GM21737 (cell line): ENCODE measurements at regions not wholly inside any gene's neighbourhood (a gene's known extent, or its start where the extent isn't known, plus 50 kb on each side); places are given as distances from the start of the nearest gene placed in this dataset.
A peak's percentile ranks its signal among the peaks of the same experiment; 100 is the strongest.
"Not testable (repeated sequence)": the region's sequence is repeated elsewhere in the genome, so short reads cannot be mapped to it uniquely, and the experiment has no call there.

Experiments
- ATAC-seq: cut with Tn5 transposase; IDR thresholded peaks from one replicate; pipeline ENCODE4 v1.9.1; 2021; ENCODE audit warnings: mild to moderate bottlenecking, moderate library complexity; ENCODE audit not compliant: unreplicated experiment

DNA sequence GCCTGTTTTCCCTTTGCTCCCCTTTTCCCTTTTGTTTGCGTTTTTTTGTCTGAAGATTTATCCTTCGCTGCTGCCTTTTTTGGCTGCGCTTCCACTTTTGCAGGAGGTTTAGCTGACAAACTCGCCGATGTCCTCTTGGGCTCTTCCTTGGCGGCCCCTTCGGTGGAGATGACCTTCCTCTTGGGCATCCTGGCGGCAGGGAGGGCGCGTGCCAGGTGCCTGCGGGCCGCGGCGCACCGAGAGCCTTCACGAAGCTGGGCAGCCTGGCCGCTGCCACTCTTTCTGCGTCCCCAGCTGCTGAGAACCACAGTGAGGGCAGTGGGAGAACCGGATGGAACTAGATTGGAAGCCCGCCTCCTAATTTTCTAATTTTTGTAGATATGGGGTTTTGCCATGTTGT, 197.1 kb upstream of the C2CD4B start:
- no peak for ATAC-seq

DNA sequence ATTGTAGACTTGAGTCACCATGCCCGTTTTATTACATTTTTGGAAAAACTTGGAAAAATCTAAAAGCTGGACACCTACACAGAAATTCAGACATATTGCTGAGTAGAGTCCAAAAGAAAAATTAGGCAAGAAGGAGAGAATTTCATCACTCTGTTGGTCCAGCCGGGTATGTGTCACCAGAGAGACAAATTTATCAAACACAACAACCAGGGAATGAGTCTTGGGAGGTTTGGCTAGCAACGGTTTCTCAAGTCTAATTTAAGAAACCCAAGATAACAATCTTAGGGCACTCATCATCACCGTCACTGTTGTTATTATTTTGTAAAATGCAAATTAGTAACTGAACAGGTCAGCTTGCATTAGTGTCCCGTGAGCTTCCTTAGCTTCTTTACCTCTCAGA, 197.5 kb upstream of the C2CD4B start:
- ATAC-seq = no peak

DNA sequence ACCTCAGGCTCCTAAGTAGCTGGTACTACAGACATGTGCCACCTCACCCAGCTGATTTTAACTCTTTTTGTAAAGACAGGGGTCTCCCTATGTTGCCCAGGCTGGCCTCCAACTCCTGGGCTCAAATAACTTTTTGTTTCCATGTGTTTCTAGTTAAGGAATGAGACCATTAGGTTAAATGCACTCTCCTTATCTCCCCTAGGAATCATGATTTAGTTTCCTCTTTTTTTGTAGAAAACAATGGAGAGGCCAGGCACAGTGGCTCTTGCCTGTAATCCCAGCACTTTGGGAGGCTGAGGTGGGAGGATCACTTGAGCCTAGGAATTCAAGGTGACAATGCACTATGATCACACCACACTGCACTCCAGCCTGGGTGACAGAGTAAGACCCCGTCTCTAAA, 198.8 kb upstream of the C2CD4B start:
- no peak for ATAC-seq

DNA sequence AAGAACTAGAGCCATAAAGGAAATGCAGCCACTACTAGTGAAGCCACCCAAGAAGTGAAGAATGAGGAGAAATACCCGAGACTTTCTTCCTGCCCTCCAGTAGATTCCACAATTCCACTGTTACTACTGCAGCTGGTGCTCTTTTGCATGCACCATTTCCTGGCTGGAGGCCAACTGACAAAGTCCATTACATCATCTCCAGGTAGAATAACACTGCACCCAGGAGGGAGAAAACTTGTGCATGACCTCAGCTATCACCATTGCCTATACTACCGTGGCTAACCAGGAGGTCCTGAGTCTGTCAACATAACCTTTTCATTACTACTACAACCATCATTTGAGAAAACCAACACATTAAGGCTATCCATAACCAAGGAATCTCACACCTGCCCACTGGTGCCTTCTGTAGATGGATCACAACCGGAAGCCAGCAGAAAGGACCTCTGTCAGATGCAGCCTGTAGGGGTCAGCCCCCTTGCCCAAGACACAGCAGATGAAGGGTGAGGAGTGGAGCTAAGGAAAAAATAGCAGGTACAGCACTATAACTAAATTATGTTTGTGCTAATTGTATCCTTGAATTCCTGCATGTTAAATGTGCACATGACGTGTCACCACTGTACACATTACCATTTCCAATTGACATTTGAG, 200.8 kb upstream of the C2CD4B start:
- no peak for ATAC-seq

DNA sequence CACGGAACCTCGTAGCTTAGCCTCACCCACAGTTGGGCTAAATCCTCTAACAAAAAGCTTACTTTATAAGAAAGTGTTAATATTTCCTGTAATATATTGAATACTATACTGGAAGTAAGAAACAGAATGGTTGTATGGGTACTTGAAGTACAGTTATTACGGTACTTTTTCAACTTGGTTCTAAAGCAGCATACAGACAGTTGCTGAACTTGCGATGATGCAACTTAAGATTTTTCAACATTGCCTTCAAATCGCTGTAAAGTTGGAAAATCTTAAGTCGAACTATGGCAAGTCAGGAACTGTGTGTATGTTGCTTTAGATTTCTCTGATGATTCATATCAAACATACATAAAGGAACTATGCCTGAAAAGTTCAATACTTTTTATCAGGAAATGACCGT, 204.4 kb upstream of the C2CD4B start:
- ATAC-seq = no peak

DNA sequence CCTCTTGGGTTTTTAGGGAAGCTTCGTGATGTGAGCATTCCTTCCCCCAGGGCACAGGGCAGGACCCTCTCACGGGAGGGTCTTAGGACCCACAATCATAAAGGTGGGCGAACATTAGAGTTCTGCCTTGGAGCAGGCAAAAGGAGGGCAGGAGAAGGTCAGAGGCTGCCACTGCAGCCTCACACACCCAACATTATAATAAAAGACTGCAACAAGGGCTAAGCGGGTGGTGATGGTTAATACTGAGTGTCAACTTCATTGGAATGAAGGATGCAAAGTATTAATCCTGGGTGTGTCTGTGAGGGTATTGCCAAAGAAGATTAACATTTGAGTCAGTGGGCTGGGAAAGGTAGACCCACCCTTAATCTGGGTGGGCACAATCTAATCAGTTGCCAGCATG, 206.6 kb upstream of the C2CD4B start:
- not testable (repeated sequence) for ATAC-seq

DNA sequence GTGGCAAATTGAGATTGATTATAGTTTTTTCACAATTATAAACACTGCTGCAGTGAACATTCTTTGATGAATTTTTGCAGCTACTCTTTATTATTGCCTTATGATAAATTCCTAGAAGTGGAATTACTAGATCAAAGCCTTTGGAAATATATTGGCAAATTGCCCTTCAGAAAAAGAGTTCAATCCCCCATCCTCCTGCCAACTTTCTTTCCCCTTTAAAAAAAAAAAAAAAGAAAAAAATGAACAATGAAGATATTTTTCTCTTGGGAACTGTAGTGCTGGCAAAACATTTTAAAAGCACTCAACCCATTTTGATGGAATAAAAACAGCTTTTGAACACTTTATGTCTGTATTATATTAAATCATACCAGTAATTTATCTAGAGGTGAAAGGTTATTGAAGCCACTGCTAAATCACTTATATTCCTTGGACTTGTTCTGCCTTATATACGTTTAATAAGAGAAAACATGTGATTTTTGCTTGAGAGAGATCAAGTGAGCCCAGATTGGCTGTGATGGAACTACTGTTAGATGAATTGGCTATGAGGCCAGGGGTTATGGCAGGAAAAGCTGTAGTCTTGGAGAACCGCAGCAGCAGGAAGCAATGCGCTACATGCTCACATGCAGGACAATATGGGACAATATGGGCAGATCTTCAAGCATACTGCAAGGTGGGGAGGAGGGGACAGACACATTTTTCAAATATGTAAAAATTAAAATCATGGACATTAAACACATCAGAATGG, 212.8 kb upstream of the C2CD4B start:
- ATAC-seq = no peak

DNA sequence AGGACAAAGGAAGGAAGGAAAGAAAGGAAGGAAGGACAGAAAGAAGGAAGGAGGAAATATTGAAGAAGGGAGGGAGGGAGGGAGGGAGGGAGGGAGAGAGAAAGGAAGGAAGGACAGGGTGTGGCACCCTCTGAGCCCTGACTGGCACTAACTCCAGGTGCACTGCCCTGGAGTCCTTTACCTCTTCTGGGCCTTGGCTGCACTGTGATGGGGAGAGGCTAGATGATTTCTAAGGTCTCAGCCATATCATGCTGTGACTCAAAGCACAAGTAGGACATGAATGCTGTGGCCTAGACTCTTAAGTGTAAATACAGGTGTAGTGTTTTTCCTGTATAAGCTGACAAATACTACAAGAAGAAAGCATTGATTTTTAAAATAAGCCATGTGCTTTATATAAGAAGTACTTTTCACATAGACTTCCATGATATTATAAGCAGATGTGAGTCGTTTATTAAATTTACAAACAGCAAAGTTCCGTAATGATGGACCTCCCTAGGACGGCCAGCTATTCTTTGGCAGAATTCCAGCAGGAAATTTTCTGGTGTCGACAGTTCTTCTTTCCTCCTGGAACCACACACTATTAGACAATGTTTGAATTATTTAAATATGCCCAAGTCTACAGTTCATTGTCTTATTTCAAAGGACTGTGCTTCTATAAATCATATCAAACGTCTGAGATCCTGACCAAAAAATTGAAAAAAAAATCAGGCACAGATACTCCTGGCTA, 213.8 kb upstream of the C2CD4B start:
- no peak for ATAC-seq

DNA sequence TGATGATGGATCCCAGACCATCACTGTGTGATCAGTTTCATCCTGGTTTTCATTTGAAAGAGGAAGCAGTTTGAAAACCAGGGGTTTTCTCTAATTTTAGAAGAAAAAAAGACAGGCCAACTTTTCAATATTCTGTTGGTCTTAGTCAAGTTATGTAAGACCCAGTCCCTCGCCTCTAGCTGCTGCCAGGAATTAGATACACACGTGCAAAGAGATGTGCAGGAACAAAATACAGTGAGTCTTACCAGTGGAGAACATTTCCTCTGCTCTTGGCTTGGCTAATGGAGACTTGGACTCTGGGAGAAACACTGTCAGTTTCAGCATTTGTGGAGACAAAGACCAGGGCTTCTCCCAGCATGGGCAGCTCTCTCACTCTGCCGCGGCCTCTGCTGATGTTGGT, 214.9 kb upstream of the C2CD4B start:
- no peak for ATAC-seq

DNA sequence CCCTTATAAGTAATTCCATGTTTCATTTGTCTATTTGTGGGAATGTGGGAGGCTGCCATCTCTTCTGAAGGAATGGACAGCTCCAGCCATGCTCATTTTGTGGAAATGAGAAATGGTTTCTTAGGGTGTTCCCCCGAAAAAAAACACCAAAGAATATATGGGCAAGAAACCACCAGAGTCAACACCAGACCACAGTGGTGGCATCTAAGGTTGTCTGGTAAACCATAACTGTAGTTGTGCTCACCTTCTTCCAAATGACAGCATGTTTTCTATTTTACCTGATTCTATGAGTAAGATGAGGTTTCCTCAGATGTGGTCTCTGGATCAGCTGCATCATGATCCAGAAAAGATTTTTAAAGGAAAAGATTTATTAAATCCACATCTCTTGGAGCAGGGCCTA, 217.0 kb upstream of the C2CD4B start:
- no peak for ATAC-seq

DNA sequence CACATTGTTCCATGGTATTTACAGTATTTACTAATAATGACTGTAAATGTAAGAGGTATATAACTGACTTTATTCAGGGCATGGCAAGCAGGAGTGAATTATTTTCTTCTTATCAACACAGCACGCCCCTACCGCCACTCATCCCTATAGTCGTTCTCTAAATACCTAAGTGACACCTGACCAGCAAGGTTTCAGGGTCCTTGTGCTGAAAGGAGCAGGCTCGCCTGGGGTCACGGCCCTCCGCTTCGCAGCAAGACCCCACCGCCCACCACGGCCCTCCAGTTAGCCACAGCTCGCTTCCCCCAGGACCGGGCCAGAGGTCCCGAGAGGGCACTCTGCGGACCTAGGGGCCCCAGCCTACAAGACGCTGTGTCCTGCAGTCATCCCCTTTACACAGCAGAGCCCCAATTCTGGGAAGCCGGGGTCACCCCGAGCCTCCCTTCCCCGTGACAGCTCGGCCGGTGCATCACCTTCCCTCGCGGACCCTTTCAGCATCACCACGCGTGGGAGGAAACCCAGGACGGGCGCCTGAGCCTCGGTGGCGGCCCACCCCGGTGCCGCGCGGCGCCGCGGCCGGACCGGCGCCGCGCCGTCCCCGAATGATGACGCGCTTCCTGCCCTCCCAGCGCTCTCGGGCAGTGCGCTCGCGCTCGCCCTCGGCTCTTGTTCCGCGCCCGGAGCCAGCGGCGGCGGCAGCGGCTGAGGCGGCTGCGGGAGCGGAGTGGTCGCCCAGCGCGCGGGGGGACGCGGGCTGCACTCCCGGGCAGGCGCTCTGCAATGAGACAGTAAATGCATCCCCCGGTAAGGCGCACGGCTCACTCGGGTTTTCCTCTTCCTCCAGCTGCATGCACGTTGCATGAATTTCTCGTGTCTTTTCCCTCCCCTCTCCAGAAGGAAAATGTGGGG, 225.1 kb upstream of the C2CD4B start, which contains the start of gene TLN2:
TSS of gene TLN2 (plus strand) at position 666 of the 906 bp plus-strand sequence.
- peak; percentile 75 for ATAC-seq

DNA sequence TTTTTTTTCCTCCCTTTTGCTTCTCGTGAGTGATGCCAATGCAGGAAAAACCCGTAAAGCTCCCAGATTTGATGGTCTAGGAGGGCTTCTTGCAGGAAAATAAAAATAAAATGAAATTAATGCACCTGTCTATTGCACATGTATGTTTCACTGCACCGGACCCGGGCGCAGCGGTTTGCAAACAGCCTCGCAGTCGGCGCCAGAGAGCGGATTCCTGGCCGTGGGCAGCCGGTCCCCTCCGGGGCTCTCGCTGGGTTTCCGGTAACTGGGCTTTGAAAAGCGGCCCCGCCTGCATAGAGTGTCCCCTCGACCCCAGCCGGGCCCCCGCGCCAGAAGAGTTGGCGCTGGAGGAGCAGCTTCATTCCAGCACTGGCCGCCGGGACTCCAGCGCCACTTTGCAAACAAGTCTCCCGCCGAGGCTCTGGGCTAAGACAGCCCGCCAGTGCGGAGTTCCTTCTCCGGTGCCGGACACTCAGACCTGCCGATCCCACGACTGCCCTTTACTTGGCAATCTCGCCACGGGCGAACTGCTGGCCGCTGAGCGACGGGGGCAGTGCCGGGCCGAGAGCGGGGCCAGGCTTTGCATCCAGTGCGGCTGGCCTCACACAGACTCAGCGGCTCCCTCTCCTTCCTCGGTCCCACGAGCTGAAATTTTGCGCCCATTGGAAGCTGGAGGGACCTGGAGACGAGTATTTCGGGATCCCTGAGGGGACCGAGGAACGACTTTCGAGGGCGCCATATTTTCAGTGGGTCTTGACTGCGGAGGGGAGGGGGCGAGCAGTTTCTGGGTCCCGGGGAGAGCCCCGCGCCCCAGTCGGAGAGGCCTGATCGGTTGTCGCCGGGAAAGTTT, 225.9 kb upstream of the C2CD4B start:
- no peak for ATAC-seq

DNA sequence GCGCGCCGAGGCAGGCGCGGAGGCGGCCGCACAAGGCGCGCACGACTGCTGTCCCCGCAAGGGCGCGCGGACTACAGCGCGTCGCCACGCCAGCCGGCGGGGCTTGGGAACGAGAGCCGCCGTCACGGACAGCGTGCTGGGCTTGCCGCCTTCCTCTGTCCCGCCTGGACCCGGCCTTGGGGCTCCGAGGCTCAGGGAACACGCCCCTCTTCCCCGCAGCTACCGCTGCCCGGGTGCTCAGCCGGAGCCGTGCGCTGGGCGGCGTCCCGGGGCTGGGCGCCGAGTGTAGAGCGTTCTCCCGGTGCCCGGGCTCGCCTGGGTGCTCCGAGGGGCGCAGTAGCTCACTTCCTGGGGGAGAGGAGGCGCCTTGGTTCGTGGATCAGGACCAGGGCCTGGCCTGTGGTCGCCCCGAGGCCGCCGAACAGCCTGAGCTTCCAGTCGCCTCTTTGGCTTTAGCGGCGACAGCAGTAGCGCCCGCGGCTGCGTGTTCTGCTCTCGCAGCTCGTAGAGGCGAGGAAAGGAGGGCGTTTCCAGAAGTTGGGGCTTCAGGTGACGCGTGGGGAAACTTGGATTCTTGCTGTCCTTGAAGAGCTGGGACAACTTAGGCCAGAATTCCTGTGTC, 226.7 kb upstream of the C2CD4B start:
- ATAC-seq = no peak

DNA sequence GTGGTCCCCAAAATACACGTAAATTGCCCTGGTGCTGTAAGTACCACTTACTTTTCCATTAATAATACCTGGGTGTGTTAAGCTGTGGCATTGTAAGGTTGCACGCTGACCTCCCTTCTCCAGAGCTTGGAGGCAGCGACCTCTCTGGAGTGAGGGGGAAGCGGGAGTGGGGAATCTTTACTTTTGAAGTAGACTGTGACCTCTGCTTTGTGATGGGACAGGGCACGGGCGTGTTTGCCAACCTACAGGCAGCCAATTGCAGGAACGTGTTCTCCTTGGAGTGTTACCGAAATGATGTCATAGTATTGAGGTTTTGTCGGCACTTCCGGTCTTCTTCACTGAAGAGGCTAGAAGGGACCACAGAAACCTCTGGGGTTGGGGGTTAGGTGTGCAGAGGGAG, 227.3 kb upstream of the C2CD4B start:
- no peak for ATAC-seq

DNA sequence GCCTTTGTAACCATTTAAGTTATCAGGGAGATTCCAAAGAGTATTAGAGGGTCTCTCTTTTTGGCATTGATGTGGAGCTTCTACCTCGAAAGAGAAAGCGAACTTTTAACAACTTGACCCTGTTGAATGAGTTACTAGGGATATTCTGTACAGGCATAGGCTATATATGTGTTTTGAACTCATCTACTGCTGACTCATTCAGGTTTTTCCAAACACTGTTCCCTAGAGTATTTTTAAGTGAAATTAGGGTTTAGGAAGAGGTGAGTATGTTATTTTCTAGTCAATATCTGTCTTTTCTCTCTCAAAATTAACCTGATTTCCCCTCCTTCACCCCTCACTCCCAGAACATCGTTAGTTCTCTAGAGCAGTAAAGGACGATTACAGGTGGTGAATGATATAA, 228.1 kb upstream of the C2CD4B start:
- ATAC-seq = no peak

DNA sequence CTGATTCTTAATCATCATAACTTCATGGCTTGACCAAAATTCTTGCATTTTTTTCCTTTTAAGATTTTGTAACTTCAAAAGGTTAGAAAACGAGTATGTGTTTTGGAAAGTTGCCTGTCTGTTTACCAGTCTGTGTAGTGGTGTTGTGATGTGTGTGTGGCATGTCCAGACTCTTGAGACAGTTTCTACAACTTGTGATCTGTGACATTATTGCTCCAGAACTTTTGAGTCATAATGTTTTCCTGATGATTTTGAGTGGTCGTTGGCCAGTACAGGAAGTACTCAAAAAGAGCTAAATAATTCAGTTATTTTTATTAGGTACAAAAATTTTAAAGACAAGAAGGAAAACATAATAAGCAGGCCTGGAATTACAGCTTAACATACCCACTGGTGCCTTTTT, 229.0 kb upstream of the C2CD4B start:
- no peak for ATAC-seq

DNA sequence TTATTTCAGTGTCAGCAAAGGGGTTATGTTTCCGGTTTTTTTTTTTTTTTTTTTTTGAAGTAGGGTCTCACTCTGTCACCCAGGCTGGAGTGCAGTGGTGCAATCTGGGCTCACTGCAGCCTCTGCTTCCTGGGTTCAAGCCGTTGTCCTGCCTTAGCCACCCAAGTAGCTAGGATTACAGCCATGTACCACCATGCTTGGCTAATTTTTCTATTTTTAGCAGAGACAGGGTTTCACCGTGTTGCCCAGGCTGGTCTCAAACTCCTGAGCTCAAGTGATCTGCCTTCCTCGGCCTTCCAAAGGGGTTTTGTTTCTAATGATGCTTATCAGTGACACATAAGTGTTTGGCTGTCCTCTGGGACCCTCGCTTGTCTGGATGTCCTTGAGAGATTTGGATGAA, 235.7 kb upstream of the C2CD4B start:
- ATAC-seq = no peak

DNA sequence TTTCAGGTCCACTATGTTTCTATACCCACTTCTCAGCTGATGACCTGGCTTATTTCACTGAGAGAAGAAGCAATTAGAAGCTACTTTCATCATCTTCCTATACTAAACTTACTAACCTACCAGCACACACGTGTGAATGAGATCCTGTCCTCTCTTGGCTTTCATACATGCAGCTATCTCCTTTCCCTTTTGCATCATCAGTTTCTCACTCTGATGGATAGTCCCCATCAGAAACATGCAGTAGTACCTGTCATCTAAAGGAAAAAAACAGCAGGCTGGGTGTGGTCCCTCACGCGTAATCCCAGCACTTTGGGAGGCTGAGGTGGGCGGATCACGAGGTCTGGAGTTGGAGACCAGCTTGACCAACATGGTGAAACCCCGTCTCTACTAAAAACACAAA, 237.6 kb upstream of the C2CD4B start:
- no peak for ATAC-seq

DNA sequence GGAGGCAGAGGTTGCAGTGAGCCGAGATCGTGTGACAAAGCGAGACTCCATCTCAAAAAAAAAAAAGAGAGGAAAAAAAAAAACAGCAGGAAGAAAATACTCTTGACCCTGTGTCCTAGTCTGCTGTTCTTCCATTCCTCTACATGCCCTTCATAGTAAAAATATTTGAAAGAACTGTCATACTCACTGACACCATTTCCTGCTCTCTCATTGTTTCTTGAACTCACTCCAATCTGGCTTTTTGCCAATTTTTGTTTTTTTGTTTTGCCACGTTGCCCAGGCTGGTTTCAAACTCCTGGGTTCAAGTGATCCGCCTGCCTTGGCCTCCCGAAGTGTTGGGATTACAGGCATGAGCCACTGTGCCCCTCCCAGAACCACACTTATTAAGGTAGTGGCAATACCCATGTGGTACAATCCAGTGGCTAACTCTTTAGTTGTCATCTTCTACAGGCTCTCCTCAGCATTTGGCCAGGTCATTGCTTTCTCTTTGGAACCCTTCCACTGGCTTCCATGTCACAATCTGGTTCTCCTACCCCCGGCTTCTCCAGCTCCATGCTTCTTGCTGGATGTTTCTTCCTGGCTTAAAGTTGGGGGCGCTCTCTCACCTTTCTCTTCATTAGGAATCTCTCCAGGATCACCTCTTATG, 238.2 kb upstream of the C2CD4B start:
- no peak for ATAC-seq
